Hematopoietic multipotent progenitor cell (in vitro differentiated cells): ENCODE measurements at regions not wholly inside any gene's neighbourhood (a gene's known extent, or its start where the extent isn't known, plus 50 kb on each side); places are given as distances from the start of the nearest gene placed in this dataset.
"Not testable (repeated sequence)": the region's sequence is repeated elsewhere in the genome, so short reads cannot be mapped to it uniquely, and the experiment has no call there.

ENCODE experiments used
- DNase-seq, 3 donors: peaks; one replicate each; pipeline ENCODE4 v3.0.0-alpha.2; 2011 to 2015; ENCODE audit warnings: low read depth in 2 of 3, low spot score in 2 of 3

GRCh38 chr11:23903044-23903704 is 593.7 kb upstream of the LUZP2 start:
- DNase-seq: no peak

- no peak for DNase-seq
These were observed 577.4 kb upstream of the LUZP2 start for GRCh38 chr11:23919455-23919854.

- DNase-seq: no peak
These were observed 573.5 kb upstream of the LUZP2 start for GRCh38 chr11:23923357-23923756.

- no peak for DNase-seq
These were observed 572.6 kb upstream of the LUZP2 start for GRCh38 chr11:23924226-23924625.

GRCh38 chr11:23931443-23931842 is 565.4 kb upstream of the LUZP2 start:
- no peak for DNase-seq

- no peak for DNase-seq
These were observed 564.4 kb upstream of the LUZP2 start for GRCh38 chr11:23932485-23932898.

GRCh38 chr11:23933721-23934120 is 563.1 kb upstream of the LUZP2 start:
- peak in 2 of 3 donors; percentile 2 to 51 for DNase-seq

- not testable (repeated sequence) for DNase-seq
These were observed 562.1 kb upstream of the LUZP2 start for GRCh38 chr11:23934671-23935270.

GRCh38 chr11:23942117-23942815 is 554.6 kb upstream of the LUZP2 start:
- not testable (repeated sequence) for DNase-seq

GRCh38 chr11:23944923-23945322 is 551.9 kb upstream of the LUZP2 start:
- no peak for DNase-seq

GRCh38 chr11:23947883-23948282 is 549.0 kb upstream of the LUZP2 start:
- no peak for DNase-seq

- no peak for DNase-seq
These were observed 548.0 kb upstream of the LUZP2 start for GRCh38 chr11:23948851-23949250.

GRCh38 chr11:23953951-23954710 is 542.7 kb upstream of the LUZP2 start:
- DNase-seq: no peak

GRCh38 chr11:23954730-23955129 is 542.1 kb upstream of the LUZP2 start:
- no peak for DNase-seq

GRCh38 chr11:23956586-23956985 is 540.3 kb upstream of the LUZP2 start:
- DNase-seq: no peak

GRCh38 chr11:23957314-23957713 is 539.5 kb upstream of the LUZP2 start:
- no peak for DNase-seq

GRCh38 chr11:23959462-23959861 is 537.4 kb upstream of the LUZP2 start:
- DNase-seq: no peak

GRCh38 chr11:23961503-23962338 is 535.1 kb upstream of the LUZP2 start:
- DNase-seq: no peak

- DNase-seq: no peak
These were observed 523.6 kb upstream of the LUZP2 start for GRCh38 chr11:23973244-23973643.

- DNase-seq: no peak
These were observed 522.8 kb upstream of the LUZP2 start for GRCh38 chr11:23974051-23974450.
